ENCODE measurements at regions not wholly inside any gene's neighbourhood (a gene's known extent, or its start where the extent isn't known, plus 50 kb on each side); places are given as distances from the start of the nearest gene placed in this dataset.

GRCh38 chr19:31903979-31904378, 441.4 kb upstream of the ZNF507 start:
- DNase-seq, result no peak

- no peak for DNase-seq
Measured at GRCh38 chr19:31906111-31906871, 439.1 kb upstream of the ZNF507 start.

GRCh38 chr19:31907661-31908060, 437.7 kb upstream of the ZNF507 start:
- DNase-seq, result no peak

- DNase-seq, result no peak
Measured at GRCh38 chr19:31908080-31908479, 437.3 kb upstream of the ZNF507 start.

GRCh38 chr19:31908496-31909225, 436.7 kb upstream of the ZNF507 start:
- DNase-seq, result no peak

GRCh38 chr19:31910224-31910623, 435.2 kb upstream of the ZNF507 start:
- DNase-seq, result no peak

GRCh38 chr19:31911577-31911976, 433.8 kb upstream of the ZNF507 start:
- no peak for DNase-seq

GRCh38 chr19:31913103-31913661, 432.2 kb upstream of the ZNF507 start:
- no peak for DNase-seq

- no peak for DNase-seq
Measured at GRCh38 chr19:31930401-31930800, 415.0 kb upstream of the ZNF507 start.

GRCh38 chr19:31937983-31938382, 407.4 kb upstream of the ZNF507 start:
- DNase-seq, result no peak

- DNase-seq, result no peak
Measured at GRCh38 chr19:31938675-31939074, 406.7 kb upstream of the ZNF507 start.

- no peak for DNase-seq
Measured at GRCh38 chr19:31940396-31940795, 405.0 kb upstream of the ZNF507 start.

- DNase-seq, result no peak
Measured at GRCh38 chr19:31943191-31943661, 402.2 kb upstream of the ZNF507 start.

GRCh38 chr19:31943778-31944177, 401.6 kb upstream of the ZNF507 start:
- DNase-seq, result no peak

GRCh38 chr19:31944326-31944725, 401.1 kb upstream of the ZNF507 start:
- DNase-seq, result no peak

GRCh38 chr19:31946491-31946890, 398.9 kb upstream of the ZNF507 start:
- no peak for DNase-seq

- no peak for DNase-seq
Measured at GRCh38 chr19:31947436-31948115, 397.8 kb upstream of the ZNF507 start.

- DNase-seq, result no peak
Measured at GRCh38 chr19:31952693-31953092, 392.7 kb upstream of the ZNF507 start.

- DNase-seq, result no peak
Measured at GRCh38 chr19:31955061-31955460, 390.3 kb upstream of the ZNF507 start.

GRCh38 chr19:31955884-31956283, 389.5 kb upstream of the ZNF507 start:
- DNase-seq, result no peak

- DNase-seq, result no peak
Measured at GRCh38 chr19:31956771-31957392, 388.5 kb upstream of the ZNF507 start.

GRCh38 chr19:31957711-31958110, 387.7 kb upstream of the ZNF507 start:
- DNase-seq, result no peak

GRCh38 chr19:31959527-31960018, 385.8 kb upstream of the ZNF507 start:
- DNase-seq, result no peak
